ENCODE measurements at regions not wholly inside any gene's neighbourhood (a gene's known extent, or its start where the extent isn't known, plus 50 kb on each side); places are given as distances from the start of the nearest gene placed in this dataset.
"Not testable (repeated sequence)": the region's sequence is repeated elsewhere in the genome, so short reads cannot be mapped to it uniquely, and the experiment has no call there.

DNA sequence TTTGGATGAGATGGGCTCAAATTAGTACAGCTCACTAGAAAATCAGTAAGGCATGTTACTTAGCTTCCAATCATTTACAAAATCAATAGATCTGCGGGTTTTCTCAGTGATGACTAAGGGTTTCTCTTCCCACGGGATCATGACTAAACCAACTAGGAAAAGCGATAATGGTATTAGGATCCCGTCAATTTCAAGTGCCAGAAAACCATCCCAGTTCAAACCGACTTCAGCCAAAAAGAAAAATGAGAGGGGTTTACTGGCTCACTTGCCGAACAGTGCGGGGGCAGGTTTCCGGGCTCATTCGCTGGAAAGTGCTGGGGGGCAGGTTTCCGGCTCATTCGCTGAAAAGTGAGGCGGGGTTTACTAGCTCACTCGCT lies 62.1 kb upstream of the LYZL2 start:
- Histone ChIP-seq H3K79me1 (ENCODE audit: insufficient read depth, low read depth, low read length, poor library complexity, severe bottlenecking) (no peaks in the 10 kb centered on the region), H2BK12ac (ENCODE audit: insufficient read length, low read depth, low read length) (no peak overlapping the region), H4K5ac (ENCODE audit: insufficient read length, low read depth, low read length) (no peak overlapping the region), H3K18ac (ENCODE audit: insufficient read length, low read depth, low read length) (no peak overlapping the region), H2BK5ac (ENCODE audit: insufficient read length, low read length) (no peak overlapping the region), H4K8ac (replicated peaks; ENCODE audit: insufficient read length, low read depth, low read length) (no peak overlapping the region), H2AK5ac (ENCODE audit: insufficient read length, low read length) (no peak overlapping the region), H4K91ac (ENCODE audit: insufficient read length, low read depth, low read length) (no peak overlapping the region), H3K4ac (ENCODE audit: low read depth, low read length) (no peak overlapping the region), H3K27ac (ENCODE audit: insufficient read length, low read depth, low read length) (no peak overlapping the region), H3K23me2 (ENCODE audit: insufficient read length, low read depth, low read length, poor library complexity, severe bottlenecking) (no peaks in the 10 kb centered on the region), H4K20me1 (ENCODE audit: control insufficient read depth, insufficient read depth, insufficient read length) (no peaks in the 10 kb centered on the region), H3K27me3 (ENCODE audit: insufficient read depth, low read length) (no peaks in the 10 kb centered on the region), H3K79me2 (ENCODE audit: insufficient read depth, low read length) (no peaks in the 10 kb centered on the region), H3K56ac (ENCODE audit: insufficient read length, low read depth, low read length) (no peak overlapping the region), H3K23ac (ENCODE audit: insufficient read length, low read depth, low read length) (no peak overlapping the region), H2AFZ (ENCODE audit: low read length) (no peak overlapping the region), H3K9ac (ENCODE audit: extremely low read depth, insufficient read length, low read length) (no peak overlapping the region), H2BK120ac (ENCODE audit: low read depth, low read length, poor library complexity, severe bottlenecking) (no peak overlapping the region), H2BK20ac (ENCODE audit: low read depth, low read length, poor library complexity, severe bottlenecking) (no peak overlapping the region), H3K9me3 (ENCODE audit: control insufficient read depth, low read depth, low read length) (no peaks in the 10 kb centered on the region), H3K4me1 (ENCODE audit: insufficient read depth, low read length) (no peaks in the 10 kb centered on the region), H2BK15ac (ENCODE audit: low read depth, low read length) (no peak overlapping the region), H3K14ac (ENCODE audit: insufficient read depth, low read length) (no peak overlapping the region), H3K4me2 (ENCODE audit: insufficient read depth, insufficient read length, low read length) (no peak overlapping the region), H3T11ph (ENCODE audit: low read length) (no peak overlapping the region)
- no CpG with 5 or more reads among the region's 13 CpGs for WGBS (ENCODE audit: extremely low coverage, insufficient read length, low lambda C conversion rate)
- no peak overlapping the region for H3K4me3 Mint-ChIP-seq
- H3K36me3 Mint-ChIP-seq (ENCODE audit: insufficient read depth in 1 of 3, low read depth in 3 of 3), result peaks cover 0 to 2% (median 0%) of the 10 kb centered on the region in 3 experiments; a peak in 1 of 7 replicates
- TF ChIP-seq, protein P1, sequence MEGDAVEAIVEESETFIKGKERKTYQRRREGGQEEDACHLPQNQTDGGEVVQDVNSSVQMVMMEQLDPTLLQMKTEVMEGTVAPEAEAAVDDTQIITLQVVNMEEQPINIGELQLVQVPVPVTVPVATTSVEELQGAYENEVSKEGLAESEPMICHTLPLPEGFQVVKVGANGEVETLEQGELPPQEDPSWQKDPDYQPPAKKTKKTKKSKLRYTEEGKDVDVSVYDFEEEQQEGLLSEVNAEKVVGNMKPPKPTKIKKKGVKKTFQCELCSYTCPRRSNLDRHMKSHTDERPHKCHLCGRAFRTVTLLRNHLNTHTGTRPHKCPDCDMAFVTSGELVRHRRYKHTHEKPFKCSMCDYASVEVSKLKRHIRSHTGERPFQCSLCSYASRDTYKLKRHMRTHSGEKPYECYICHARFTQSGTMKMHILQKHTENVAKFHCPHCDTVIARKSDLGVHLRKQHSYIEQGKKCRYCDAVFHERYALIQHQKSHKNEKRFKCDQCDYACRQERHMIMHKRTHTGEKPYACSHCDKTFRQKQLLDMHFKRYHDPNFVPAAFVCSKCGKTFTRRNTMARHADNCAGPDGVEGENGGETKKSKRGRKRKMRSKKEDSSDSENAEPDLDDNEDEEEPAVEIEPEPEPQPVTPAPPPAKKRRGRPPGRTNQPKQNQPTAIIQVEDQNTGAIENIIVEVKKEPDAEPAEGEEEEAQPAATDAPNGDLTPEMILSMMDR (conservative IDR thresholded peaks at IDR 0.05), result no peak
- peaks cover 1% of the 10 kb centered on the region; the same call in 1 of the 2 replicates for H3K27me3 Mint-ChIP-seq (ENCODE audit: low read depth)
- no peaks in the 10 kb centered on the region for H3K9me3 Mint-ChIP-seq
- peaks cover 15 to 16% of the 10 kb centered on the region in 2 experiments for H3K4me1 Mint-ChIP-seq
- no peak for DNase-seq
- no peak overlapping the region for H3K27ac Mint-ChIP-seq

DNA sequence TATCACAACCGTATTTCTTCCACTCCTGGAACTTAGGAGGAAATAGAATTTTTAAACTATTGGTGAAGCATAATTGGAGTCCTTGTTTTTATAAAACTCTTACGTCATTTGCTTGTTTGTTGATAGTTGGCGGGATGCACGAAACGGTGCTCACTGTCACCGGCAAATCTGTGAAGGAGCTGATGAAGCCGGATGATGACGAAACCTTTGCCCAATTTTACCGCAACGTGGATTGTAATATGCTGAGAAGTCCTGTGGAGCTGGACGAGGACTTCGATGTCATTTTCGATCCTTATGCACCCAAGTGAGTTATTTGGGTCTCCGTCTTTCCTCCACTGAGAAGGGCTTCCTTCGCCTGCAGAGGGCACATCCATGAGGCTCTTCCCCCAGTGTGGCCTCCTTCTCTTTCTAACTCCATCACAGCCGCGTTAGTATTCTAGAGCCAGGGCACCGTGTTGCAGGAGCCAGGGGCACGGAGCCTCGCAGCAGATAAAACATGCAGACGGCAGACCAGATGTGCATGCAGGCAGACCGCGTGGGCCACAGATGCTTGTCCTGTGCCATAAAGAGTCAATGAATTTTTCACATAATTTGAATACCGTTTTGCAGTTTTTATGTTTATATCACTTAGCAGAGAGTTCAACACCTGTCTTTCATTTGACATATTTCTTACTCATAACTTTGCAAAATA lies 61.5 kb upstream of the LYZL2 start:
- H3K56ac ChIP-seq (ENCODE audit: insufficient read length, low read depth, low read length); H3K36me3 Mint-ChIP-seq (ENCODE audit: insufficient read depth in 1 of 3, low read depth in 3 of 3); H2BK12ac ChIP-seq (ENCODE audit: insufficient read length, low read depth, low read length); H3K18ac ChIP-seq (ENCODE audit: insufficient read length, low read depth, low read length); H3K4me1 ChIP-seq (ENCODE audit: insufficient read depth, low read length); H3K9me3 ChIP-seq (ENCODE audit: control insufficient read depth, low read depth, low read length); H2AFZ ChIP-seq (ENCODE audit: low read length); H2BK120ac ChIP-seq (ENCODE audit: low read depth, low read length, poor library complexity, severe bottlenecking); H4K5ac ChIP-seq (ENCODE audit: insufficient read length, low read depth, low read length); H3K27me3 ChIP-seq (ENCODE audit: insufficient read depth, low read length); H3K4me2 ChIP-seq (ENCODE audit: insufficient read depth, insufficient read length, low read length); H3K23ac ChIP-seq (ENCODE audit: insufficient read length, low read depth, low read length); H3K9me3 Mint-ChIP-seq; H3K79me1 ChIP-seq (ENCODE audit: insufficient read depth, low read depth, low read length, poor library complexity, severe bottlenecking); DNase-seq; H3K27ac Mint-ChIP-seq; H2BK5ac ChIP-seq (ENCODE audit: insufficient read length, low read length); H3K4ac ChIP-seq (ENCODE audit: low read depth, low read length); H4K8ac ChIP-seq (replicated peaks; ENCODE audit: insufficient read length, low read depth, low read length); H3K4me3 Mint-ChIP-seq; H4K20me1 ChIP-seq (ENCODE audit: control insufficient read depth, insufficient read depth, insufficient read length); H4K91ac ChIP-seq (ENCODE audit: insufficient read length, low read depth, low read length); H3T11ph ChIP-seq (ENCODE audit: low read length); H3K14ac ChIP-seq (ENCODE audit: insufficient read depth, low read length); H3K79me2 ChIP-seq (ENCODE audit: insufficient read depth, low read length); H3K9ac ChIP-seq (ENCODE audit: extremely low read depth, insufficient read length, low read length); H3K23me2 ChIP-seq (ENCODE audit: insufficient read length, low read depth, low read length, poor library complexity, severe bottlenecking); H2AK5ac ChIP-seq (ENCODE audit: insufficient read length, low read length); H3K27me3 Mint-ChIP-seq (ENCODE audit: low read depth); H2BK20ac ChIP-seq (ENCODE audit: low read depth, low read length, poor library complexity, severe bottlenecking); H2BK15ac ChIP-seq (ENCODE audit: low read depth, low read length); H3K27ac ChIP-seq (ENCODE audit: insufficient read length, low read depth, low read length): not testable (repeated sequence)
- no CpG with 5 or more reads among the region's 24 CpGs for WGBS (ENCODE audit: extremely low coverage, insufficient read length, low lambda C conversion rate)
- peaks cover 15 to 16% of the 10 kb centered on the region in 2 experiments for H3K4me1 Mint-ChIP-seq

Measured in H9 (cell line).